ENCODE measurements at regions not wholly inside any gene's neighbourhood (a gene's known extent, or its start where the extent isn't known, plus 50 kb on each side); places are given as distances from the start of the nearest gene placed in this dataset.

DNA sequence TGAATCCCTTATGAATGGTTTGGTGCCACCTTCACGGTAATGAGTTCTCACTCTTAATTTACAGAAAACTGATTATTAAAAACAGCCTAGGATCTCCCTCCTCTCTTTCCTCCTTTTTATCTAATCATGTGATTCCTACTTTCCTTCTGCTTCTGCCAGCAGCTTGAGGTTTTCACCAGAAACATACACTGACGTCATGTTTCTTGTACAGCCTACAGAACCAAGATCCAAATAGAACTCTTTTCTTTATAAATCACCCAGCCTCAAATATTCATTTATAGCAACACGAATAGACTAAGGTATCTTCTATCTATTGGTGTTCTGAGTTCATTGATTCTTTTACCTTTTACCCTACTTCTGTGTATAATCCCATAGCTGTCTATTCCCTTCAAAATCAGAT lies 388.9 kb upstream of the CDH10 start:
- Mint-ChIP-seq H3K36me3 (ENCODE audit: low read depth) (0 out of 2 replicates have a peak, but pooled peaks cover 3% of the 10 kb centered on the region), H3K27ac (no peak overlapping the region), H3K4me1 (ENCODE audit: low read depth) (no peaks in the 10 kb centered on the region), H3K27me3 (ENCODE audit: insufficient read depth) (no peaks in the 10 kb centered on the region), H3K4me3 (no peak overlapping the region), H3K9me3 (peaks cover 53% of the 10 kb centered on the region)
- no peak for DNase-seq
- TF ChIP-seq CTCF (IDR thresholded peaks at IDR 0.05) = no peak

DNA sequence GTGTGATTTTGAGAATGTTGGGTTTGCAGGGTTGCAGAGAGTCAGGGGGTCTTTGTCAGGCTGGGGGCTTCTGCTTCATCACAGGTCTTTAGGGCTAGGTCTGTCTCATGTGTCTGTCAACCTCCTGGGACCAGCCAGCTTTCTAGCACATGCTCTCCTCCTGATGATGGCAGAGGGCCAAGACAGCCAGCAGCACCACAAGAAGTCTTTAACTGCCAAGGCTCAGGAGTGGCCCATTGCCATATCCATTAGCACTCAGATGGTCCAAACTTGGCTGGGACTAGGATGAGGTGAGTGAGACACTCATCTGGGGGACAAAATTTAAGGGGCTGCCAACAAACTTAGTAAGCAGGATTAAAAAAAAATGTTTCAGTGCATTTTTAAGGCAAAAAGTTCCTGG lies 384.2 kb upstream of the CDH10 start:
- TF ChIP-seq CTCF (IDR thresholded peaks at IDR 0.05) = no peak
- no peaks in the 10 kb centered on the region for H3K27me3 Mint-ChIP-seq (ENCODE audit: insufficient read depth)
- DNase-seq = no peak
- H3K4me3 Mint-ChIP-seq = no peak overlapping the region
- H3K36me3 Mint-ChIP-seq (ENCODE audit: low read depth) = 0 out of 2 replicates have a peak, but pooled peaks cover 3% of the 10 kb centered on the region
- H3K4me1 Mint-ChIP-seq (ENCODE audit: low read depth) = no peaks in the 10 kb centered on the region
- H3K9me3 Mint-ChIP-seq = peaks cover 81% of the 10 kb centered on the region
- H3K27ac Mint-ChIP-seq = no peak overlapping the region

DNA sequence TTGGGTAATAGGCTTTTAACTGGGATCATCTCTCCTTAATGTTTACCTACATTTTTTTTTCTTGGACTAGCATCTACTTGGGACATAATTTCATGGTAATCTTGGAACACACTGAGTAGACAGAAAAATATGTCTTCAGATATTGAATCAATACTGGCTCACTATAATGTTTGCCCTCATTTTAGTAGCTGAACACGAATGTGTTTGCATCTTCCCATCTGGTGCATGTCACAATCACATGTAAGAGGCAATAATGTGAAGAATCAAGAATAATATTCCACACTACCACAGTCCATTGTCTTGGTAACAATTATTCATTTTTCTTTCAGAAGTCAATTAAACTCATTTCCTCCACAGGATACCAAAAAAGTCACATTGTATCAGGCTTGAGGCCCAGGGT lies 382.7 kb upstream of the CDH10 start:
- H3K36me3 Mint-ChIP-seq (ENCODE audit: low read depth) = 0 out of 2 replicates have a peak, but pooled peaks cover 2% of the 10 kb centered on the region
- H3K4me3 Mint-ChIP-seq = no peak overlapping the region
- no peak for DNase-seq
- no peaks in the 10 kb centered on the region for H3K4me1 Mint-ChIP-seq (ENCODE audit: low read depth)
- no peaks in the 10 kb centered on the region for H3K27me3 Mint-ChIP-seq (ENCODE audit: insufficient read depth)
- TF ChIP-seq CTCF (IDR thresholded peaks at IDR 0.05) = no peak
- H3K9me3 Mint-ChIP-seq = peaks cover 67% of the 10 kb centered on the region
- no peak overlapping the region for H3K27ac Mint-ChIP-seq

GRCh38 chr5:25027061-25027460 lies 382.3 kb upstream of the CDH10 start:
- no peak overlapping the region for H3K4me3 Mint-ChIP-seq

GRCh38 chr5:25025831-25026230 lies 381.1 kb upstream of the CDH10 start:
- H3K9me3 Mint-ChIP-seq = peaks cover 68% of the 10 kb centered on the region
- no peaks in the 10 kb centered on the region for H3K4me1 Mint-ChIP-seq (ENCODE audit: low read depth)
- H3K27ac Mint-ChIP-seq = no peak overlapping the region
- no peaks in the 10 kb centered on the region for H3K27me3 Mint-ChIP-seq (ENCODE audit: insufficient read depth)
- no peak overlapping the region for H3K4me3 Mint-ChIP-seq
- H3K36me3 Mint-ChIP-seq (ENCODE audit: low read depth) = no peaks in the 10 kb centered on the region
- no peak for TF ChIP-seq CTCF (IDR thresholded peaks at IDR 0.05)
- DNase-seq = no peak

More at GRCh38 chr5:25027061-25027460, 382.3 kb upstream of the CDH10 start:
- DNase-seq = no peak
- no peaks in the 10 kb centered on the region for H3K27me3 Mint-ChIP-seq (ENCODE audit: insufficient read depth)
- H3K36me3 Mint-ChIP-seq (ENCODE audit: low read depth) = no peaks in the 10 kb centered on the region
- no peaks in the 10 kb centered on the region for H3K4me1 Mint-ChIP-seq (ENCODE audit: low read depth)
- peaks cover 68% of the 10 kb centered on the region for H3K9me3 Mint-ChIP-seq
- no peak overlapping the region for H3K27ac Mint-ChIP-seq
- TF ChIP-seq CTCF (IDR thresholded peaks at IDR 0.05) = no peak

DNA sequence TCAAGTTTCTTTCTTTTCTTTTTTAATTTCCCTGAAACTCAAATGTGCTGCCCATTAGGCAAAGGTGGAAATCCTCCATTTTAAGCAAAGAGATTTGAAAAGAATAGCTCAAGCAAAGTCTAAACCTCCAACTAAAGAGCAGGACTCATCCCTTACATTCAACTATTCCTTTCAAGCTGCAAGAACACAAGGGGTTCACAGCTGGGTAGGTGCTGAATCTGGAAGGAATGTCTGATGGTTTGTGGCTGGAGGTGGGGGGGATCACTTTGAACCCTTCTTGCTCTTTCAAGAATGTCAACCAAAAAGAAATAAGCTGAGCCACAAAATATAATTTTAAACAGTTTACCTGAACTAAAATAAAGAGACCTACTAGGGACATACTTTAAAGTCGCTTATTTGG lies 375.7 kb upstream of the CDH10 start:
- peaks cover 45% of the 10 kb centered on the region for H3K9me3 Mint-ChIP-seq
- TF ChIP-seq CTCF (IDR thresholded peaks at IDR 0.05) = no peak
- H3K36me3 Mint-ChIP-seq (ENCODE audit: low read depth) = no peaks in the 10 kb centered on the region
- no peak overlapping the region for H3K27ac Mint-ChIP-seq
- H3K4me1 Mint-ChIP-seq (ENCODE audit: low read depth) = no peaks in the 10 kb centered on the region
- no peak for DNase-seq
- H3K4me3 Mint-ChIP-seq = no peak overlapping the region
- H3K27me3 Mint-ChIP-seq (ENCODE audit: insufficient read depth) = no peaks in the 10 kb centered on the region
